ENCODE measurements at regions not wholly inside any gene's neighbourhood (a gene's known extent, or its start where the extent isn't known, plus 50 kb on each side); places are given as distances from the start of the nearest gene placed in this dataset.

DNA sequence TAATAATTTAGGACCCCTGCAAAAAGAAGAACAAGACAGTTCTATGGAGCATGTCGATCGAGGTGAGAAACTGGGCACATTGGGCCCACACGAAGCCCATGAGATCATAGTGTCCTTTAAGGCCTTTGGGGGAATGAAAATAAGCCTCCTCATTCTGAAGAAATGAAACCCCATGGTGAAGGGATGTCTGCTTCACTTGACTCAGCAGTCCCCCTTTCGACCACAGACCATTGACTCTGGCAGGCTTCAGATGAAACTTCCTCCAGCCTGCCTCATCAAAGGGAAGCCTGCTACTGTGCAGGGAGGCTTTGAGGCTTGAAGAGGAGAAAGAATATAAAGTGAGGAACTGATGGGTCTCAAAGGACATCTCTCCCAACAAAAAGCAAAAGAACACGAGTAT, 144.2 kb upstream of the FBXL4 start:
- TF ChIP-seq, protein P1, sequence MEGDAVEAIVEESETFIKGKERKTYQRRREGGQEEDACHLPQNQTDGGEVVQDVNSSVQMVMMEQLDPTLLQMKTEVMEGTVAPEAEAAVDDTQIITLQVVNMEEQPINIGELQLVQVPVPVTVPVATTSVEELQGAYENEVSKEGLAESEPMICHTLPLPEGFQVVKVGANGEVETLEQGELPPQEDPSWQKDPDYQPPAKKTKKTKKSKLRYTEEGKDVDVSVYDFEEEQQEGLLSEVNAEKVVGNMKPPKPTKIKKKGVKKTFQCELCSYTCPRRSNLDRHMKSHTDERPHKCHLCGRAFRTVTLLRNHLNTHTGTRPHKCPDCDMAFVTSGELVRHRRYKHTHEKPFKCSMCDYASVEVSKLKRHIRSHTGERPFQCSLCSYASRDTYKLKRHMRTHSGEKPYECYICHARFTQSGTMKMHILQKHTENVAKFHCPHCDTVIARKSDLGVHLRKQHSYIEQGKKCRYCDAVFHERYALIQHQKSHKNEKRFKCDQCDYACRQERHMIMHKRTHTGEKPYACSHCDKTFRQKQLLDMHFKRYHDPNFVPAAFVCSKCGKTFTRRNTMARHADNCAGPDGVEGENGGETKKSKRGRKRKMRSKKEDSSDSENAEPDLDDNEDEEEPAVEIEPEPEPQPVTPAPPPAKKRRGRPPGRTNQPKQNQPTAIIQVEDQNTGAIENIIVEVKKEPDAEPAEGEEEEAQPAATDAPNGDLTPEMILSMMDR (IDR thresholded peaks at IDR 0.05): no peak
- TF ChIP-seq POLR2A (IDR thresholded peaks at IDR 0.05): no peak
- TF ChIP-seq EP300 (IDR thresholded peaks at IDR 0.05): no peak
